PC-9 (cell line): ENCODE measurements at regions not wholly inside any gene's neighbourhood (a gene's known extent, or its start where the extent isn't known, plus 50 kb on each side); places are given as distances from the start of the nearest gene placed in this dataset.

ENCODE experiments used
- EZH2 ChIP-seq: fragments of 200-600 bp; sonication (generic); IDR thresholded peaks from 2 replicates; pipeline ENCODE4 v1.8.0; 2017; ENCODE audit warnings: antibody characterized with exemption, low read depth
- TF ChIP-seq, protein P1 (sequence below): fragments of 200-600 bp; sonication (generic); conservative IDR thresholded peaks from 2 replicates; pipeline ENCODE4 v1.6.1; 2017; ENCODE audit warnings: mixed run types, antibody characterized with exemption, mild to moderate bottlenecking, moderate library complexity

DNA sequence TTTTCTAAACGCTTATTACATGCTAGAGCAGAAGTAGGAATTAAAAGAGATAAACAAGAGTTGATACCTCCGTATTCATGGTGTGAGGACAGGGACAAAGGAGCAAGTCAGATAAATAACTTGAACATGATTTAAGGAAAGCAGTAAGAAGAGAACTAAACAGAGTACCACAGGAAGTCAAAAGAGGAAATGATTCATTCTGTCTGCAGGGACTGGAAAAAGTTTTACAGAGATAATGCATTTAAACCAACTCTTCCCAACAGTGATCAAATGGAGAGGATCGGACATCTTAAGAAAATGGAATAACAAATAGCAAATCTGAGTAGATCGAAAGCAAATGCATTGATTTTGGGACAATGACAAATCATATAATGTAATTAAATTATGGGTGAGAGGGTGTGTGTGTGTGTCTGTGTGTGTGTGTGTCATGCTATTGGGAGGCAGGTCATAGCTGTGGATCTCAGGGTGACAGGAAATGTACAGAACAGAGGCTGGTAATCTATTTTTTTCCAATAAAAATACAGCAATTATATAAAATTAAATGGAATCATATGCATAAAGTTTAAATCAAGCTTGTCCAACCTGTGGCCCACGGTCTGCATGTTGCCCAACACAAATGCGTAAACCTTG is 113.4 kb downstream of the MC4R start:
- TF ChIP-seq, protein P1, sequence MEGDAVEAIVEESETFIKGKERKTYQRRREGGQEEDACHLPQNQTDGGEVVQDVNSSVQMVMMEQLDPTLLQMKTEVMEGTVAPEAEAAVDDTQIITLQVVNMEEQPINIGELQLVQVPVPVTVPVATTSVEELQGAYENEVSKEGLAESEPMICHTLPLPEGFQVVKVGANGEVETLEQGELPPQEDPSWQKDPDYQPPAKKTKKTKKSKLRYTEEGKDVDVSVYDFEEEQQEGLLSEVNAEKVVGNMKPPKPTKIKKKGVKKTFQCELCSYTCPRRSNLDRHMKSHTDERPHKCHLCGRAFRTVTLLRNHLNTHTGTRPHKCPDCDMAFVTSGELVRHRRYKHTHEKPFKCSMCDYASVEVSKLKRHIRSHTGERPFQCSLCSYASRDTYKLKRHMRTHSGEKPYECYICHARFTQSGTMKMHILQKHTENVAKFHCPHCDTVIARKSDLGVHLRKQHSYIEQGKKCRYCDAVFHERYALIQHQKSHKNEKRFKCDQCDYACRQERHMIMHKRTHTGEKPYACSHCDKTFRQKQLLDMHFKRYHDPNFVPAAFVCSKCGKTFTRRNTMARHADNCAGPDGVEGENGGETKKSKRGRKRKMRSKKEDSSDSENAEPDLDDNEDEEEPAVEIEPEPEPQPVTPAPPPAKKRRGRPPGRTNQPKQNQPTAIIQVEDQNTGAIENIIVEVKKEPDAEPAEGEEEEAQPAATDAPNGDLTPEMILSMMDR = no peak
- TF ChIP-seq EZH2 = no peak
